B cell (primary cell): ENCODE measurements at regions not wholly inside any gene's neighbourhood (a gene's known extent, or its start where the extent isn't known, plus 50 kb on each side); places are given as distances from the start of the nearest gene placed in this dataset.

Source experiments
- ATAC-seq: fragments of 200-7000 bp; cut with Tn5 transposase; one replicate; pipeline ENCODE4 v1.10.0; 2021; ENCODE audit warnings: low read depth, mild to moderate bottlenecking, moderate number of reproducible peaks, moderate library complexity
- CTCF ChIA-PET: fragments of 350-600 bp; sonication (Branson Sonifier 250); formaldehyde crosslinking; loops from one replicate; lab custom pipeline; 2021; ENCODE audit warnings: antibody characterized with exemption, inconsistent platforms; lab: Charles Lee
- POLR2A ChIA-PET: fragments of 350-600 bp; sonication (Branson Sonifier 250); formaldehyde crosslinking; loops from one replicate; lab custom pipeline; 2021; ENCODE audit warnings: antibody characterized with exemption; lab: Charles Lee
- DNase-seq: peaks from one replicate; pipeline ENCODE4 v3.0.0; 2013
- H2AFZ ChIP-seq: 2 replicates; pipeline ENCODE4 v1.6.1; 2012; ENCODE audit warnings: mild to moderate bottlenecking, low read depth, low read length; ENCODE audit not compliant: insufficient read depth, poor library complexity, severe bottlenecking
- H3K27ac ChIP-seq, 2 donors: 1 replicate in 1 of 2; 2 replicates in 1 of 2; pipeline ENCODE4 v1.5.1; 2012 to 2013; ENCODE audit warnings: low read length in 2 of 2, mild to moderate bottlenecking in 2 of 2, moderate library complexity in 1 of 2
- H3K27me3 ChIP-seq, 4 experiments: fragments of 200-600 bp in 1 of 4; sonication (generic) in 1 of 4; replicated peaks in 1 of 4; 1 replicate in 2 of 4; 2 replicates in 2 of 4; pipeline versions ENCODE4 v1.6.1 to v1.7.0; 2013 to 2016; ENCODE audit warnings: low read length in 3 of 4, mild to moderate bottlenecking in 2 of 4, mixed read lengths in 1 of 4, moderate library complexity in 1 of 4; ENCODE audit not compliant: insufficient read depth in 4 of 4, control insufficient read depth in 3 of 4; ENCODE audit errors: control extremely low read depth in 1 of 4
- H3K36me3 ChIP-seq, 2 experiments: replicated peaks in 1 of 2; 1 replicate in 1 of 2; 2 replicates in 1 of 2; pipeline versions ENCODE4 v1.6.1 to v1.7.1; 2013; ENCODE audit warnings: low read length in 1 of 2; ENCODE audit not compliant: insufficient read depth in 2 of 2, control insufficient read depth in 1 of 2; ENCODE audit errors: control extremely low read depth in 1 of 2, extremely low read depth in 1 of 2
- H3K4me1 ChIP-seq, 2 donors: fragments of 200-600 bp in 1 of 2; sonication (generic) in 1 of 2; 1 replicate in 1 of 2; 2 replicates in 1 of 2; pipeline versions ENCODE4 v1.5.1 to v1.6.1; 2013 to 2017; ENCODE audit warnings: low read length in 2 of 2; ENCODE audit not compliant: control insufficient read depth in 2 of 2, insufficient read depth in 2 of 2
- H3K4me2 ChIP-seq: replicated peaks from 2 replicates; pipeline ENCODE3; 2012; ENCODE audit warnings: mild to moderate bottlenecking, low read depth, low read length; ENCODE audit not compliant: poor library complexity, severe bottlenecking
- H3K4me3 ChIP-seq, 5 experiments: fragments of 200-600 bp in 1 of 5; sonication (generic) in 1 of 5; 1 replicate in 3 of 5; 2 replicates in 2 of 5; pipeline versions ENCODE4 v1.5.1 to v1.7.0; 2011 to 2016; ENCODE audit warnings: low read length in 4 of 5, mild to moderate bottlenecking in 4 of 5, low read depth in 2 of 5, control low read depth in 1 of 5, moderate library complexity in 1 of 5; ENCODE audit not compliant: insufficient read depth in 1 of 5; ENCODE audit errors: control extremely low read depth in 1 of 5, extremely low read depth in 1 of 5
- H3K79me2 ChIP-seq: fragments of 200-600 bp; sonication (generic); one replicate; pipeline ENCODE4 v1.6.0; 2016; ENCODE audit warnings: low read length; ENCODE audit not compliant: control insufficient read depth, insufficient read depth
- H3K9ac ChIP-seq: fragments of 200-600 bp; sonication (generic); 2 replicates; pipeline ENCODE4 v1.6.1; 2017; ENCODE audit warnings: mild to moderate bottlenecking, low read length, moderate library complexity
- H3K9me3 ChIP-seq, 3 donors: one replicate each; pipeline versions ENCODE4 v1.6.1 to v1.7.1; 2013; ENCODE audit warnings: low read length in 2 of 3; ENCODE audit not compliant: control insufficient read depth in 2 of 3, insufficient read depth in 1 of 3; ENCODE audit errors: control extremely low read depth in 1 of 3
- H4K20me1 ChIP-seq: 2 replicates; pipeline ENCODE4 v1.6.0; 2012; ENCODE audit warnings: mild to moderate bottlenecking, low read length; ENCODE audit not compliant: insufficient read depth, control insufficient read depth, poor library complexity, severe bottlenecking
- H3K27ac Mint-ChIP-seq: one replicate; pipeline ENCODE4 v1.8.0; 2021; ENCODE audit warnings: mixed read lengths
- H3K27me3 Mint-ChIP-seq: one replicate; pipeline ENCODE4 v1.8.0; 2021; ENCODE audit warnings: mixed read lengths
- H3K4me1 Mint-ChIP-seq: one replicate; pipeline ENCODE4 v1.8.0; 2021; ENCODE audit warnings: mixed read lengths
- H3K4me3 Mint-ChIP-seq: one replicate; pipeline ENCODE4 v1.8.0; 2021; ENCODE audit warnings: mixed read lengths
- H3K9me3 Mint-ChIP-seq: one replicate; pipeline ENCODE4 v1.8.0; 2022; ENCODE audit warnings: mixed read lengths; ENCODE audit not compliant: insufficient read depth
- CTCF ChIP-seq: fragments of 200-600 bp; IDR thresholded peaks from one replicate; pipeline ENCODE4 v1.8.0; 2022; ENCODE audit warnings: antibody characterized with exemption, mild to moderate bottlenecking
- EZH2 ChIP-seq: IDR thresholded peaks from 2 replicates; pipeline ENCODE4 v1.6.1; 2012; ENCODE audit warnings: borderline replicate concordance, low read depth, mild to moderate bottlenecking, moderate library complexity, low read length; ENCODE audit not compliant: insufficient read depth, poor library complexity, severe bottlenecking
- WGBS: methylation state at CpG from one replicate; pipeline ENCODE4 v1.1.5; 2013; ENCODE audit warnings: missing lambda C conversion rate; ENCODE audit not compliant: insufficient coverage; 5-methylcytosine and 5-hydroxymethylcytosine counted together
- intact Hi-C: fragments of 100-400 bp; cut with micrococcal nuclease; formaldehyde crosslinking; loops from one replicate; pipeline ENCODE4 v1.10.0; 2022

DNA sequence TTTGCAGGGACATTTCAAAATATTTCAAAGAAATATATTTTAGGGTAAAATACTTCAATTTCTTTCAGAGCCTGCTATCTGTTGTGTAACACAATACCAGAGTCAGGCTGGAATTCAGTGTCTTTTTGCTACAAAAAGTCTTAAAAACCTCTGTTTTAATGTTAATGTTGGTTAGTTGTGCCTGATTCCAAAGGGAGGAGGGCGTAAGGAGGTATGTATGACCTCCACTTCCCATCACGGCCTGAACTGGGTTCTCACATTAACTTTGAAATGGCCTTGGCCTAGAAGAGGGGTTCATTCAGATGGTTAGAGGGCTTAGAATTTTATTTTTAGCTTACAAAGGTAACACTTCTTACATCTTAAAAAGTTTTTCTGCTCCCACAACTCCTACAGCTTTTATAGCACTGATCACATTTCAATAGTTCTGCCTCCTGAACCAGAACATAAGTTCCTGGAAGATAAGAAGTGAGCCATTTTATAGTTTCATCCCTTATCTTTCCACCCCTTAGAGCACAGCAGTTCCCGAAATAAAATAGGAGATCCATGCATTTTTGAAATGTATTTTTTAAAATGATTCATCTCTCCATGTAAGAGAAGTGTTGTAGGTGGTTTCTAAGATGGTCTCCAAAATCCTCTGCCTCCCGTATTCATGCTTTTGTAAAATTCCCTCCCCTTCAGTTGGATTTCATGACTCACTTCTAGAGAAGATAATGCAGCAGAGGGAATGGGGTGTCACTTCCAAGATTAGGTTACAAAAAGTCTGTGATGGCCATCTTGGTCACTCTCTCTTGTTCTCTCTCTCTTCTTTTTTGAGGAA lies 543.1 kb upstream of the NECTIN3 start:
- Histone ChIP-seq H3K4me1 (no peaks in the 10 kb centered on the region), H2AFZ (no peak overlapping the region), H3K9ac (no peak overlapping the region), H3K4me2 (no peak overlapping the region), H3K79me2 (no peaks in the 10 kb centered on the region), H3K36me3 (no peaks in the 10 kb centered on the region), H3K27ac (no peak overlapping the region), H3K9me3 (no peaks in the 10 kb centered on the region), H3K4me3 (no peak overlapping the region), H3K27me3 (no peaks in the 10 kb centered on the region), H4K20me1 (no peaks in the 10 kb centered on the region)
- no peak overlapping the region for H3K4me3 Mint-ChIP-seq
- DNase-seq (no peak), ATAC-seq (no peak)
- POLR2A ChIA-PET: no interaction called here
- intact Hi-C loops: no loop called here
- WGBS: no CpG with 5 or more reads among the region's 4 CpGs
- CTCF ChIA-PET: no interaction called here
- H3K9me3 Mint-ChIP-seq: no peaks in the 10 kb centered on the region
- H3K27me3 Mint-ChIP-seq: no peaks in the 10 kb centered on the region
- TF ChIP-seq CTCF: no peak
- no peak for TF ChIP-seq EZH2
- H3K4me1 Mint-ChIP-seq: no peaks in the 10 kb centered on the region
- H3K27ac Mint-ChIP-seq: no peak overlapping the region

DNA sequence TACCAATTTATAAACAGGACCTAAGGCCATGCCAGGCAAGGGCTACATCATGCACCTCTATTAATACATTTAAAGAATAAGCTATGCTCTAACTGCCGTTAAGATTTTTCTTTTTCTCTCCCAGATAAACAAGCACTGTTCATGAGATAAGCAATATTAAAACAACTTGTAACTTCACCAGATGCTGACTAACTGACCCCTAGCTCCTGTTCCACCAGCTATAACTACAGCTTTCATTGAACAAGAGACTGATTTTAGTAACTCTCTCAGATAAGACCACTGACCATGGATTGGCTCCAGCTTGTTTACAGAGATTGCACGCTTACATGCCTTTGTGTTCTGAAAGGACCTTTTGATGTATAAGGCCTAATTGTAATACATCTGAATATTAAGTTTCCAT lies 540.7 kb upstream of the NECTIN3 start:
- H3K4me2 ChIP-seq: no peak overlapping the region
- H3K27me3 ChIP-seq: no peaks in the 10 kb centered on the region
- ChIA-PET POLR2A (no interaction called here), CTCF (no interaction called here)
- H3K4me1 ChIP-seq: no peaks in the 10 kb centered on the region
- 100% methylated on average over 1 of the region's 2 CpGs for WGBS
- Mint-ChIP-seq H3K9me3 (no peaks in the 10 kb centered on the region), H3K27me3 (no peaks in the 10 kb centered on the region), H3K4me3 (no peak overlapping the region), H3K27ac (no peak overlapping the region), H3K4me1 (no peaks in the 10 kb centered on the region)
- DNase-seq: no peak
- H3K9me3 ChIP-seq: peaks cover 0 to 4% (median 1%) of the 10 kb centered on the region in 3 donors
- no peak overlapping the region for H2AFZ ChIP-seq
- no peak for ATAC-seq
- H3K27ac ChIP-seq: no peak overlapping the region
- no peak overlapping the region for H3K9ac ChIP-seq
- H3K36me3 ChIP-seq: no peaks in the 10 kb centered on the region
- H3K79me2 ChIP-seq: no peaks in the 10 kb centered on the region
- no peak overlapping the region for H3K4me3 ChIP-seq
- no peak for TF ChIP-seq CTCF
- intact Hi-C loops: no loop called here
- no peaks in the 10 kb centered on the region for H4K20me1 ChIP-seq
